ENCODE measurements at regions not wholly inside any gene's neighbourhood (a gene's known extent, or its start where the extent isn't known, plus 50 kb on each side); places are given as distances from the start of the nearest gene placed in this dataset.

DNA sequence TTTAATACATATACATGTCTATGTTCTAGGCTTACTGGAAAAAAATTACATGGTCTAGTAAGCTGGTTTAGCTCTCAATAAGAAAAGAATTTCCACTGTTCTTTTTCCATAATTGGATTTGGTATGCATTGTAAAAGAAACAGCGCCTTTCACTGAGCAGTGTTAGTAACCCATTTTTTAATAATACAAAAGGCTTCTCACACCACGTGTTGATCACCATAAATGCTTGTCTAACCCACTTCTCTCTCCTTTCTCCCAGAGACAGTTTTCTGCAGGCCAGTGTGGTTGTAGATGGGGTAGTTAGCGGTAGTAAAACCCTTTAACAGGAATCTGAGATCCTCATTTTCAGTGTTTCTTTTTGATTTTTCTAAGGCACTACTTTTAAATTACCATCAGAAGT lies 348.7 kb upstream of the MANEA start:
- Histone ChIP-seq H3K4me3 (ENCODE audit: low read depth, low read length) (no peak overlapping the region), H3K36me3 (replicated peaks) (no peaks in the 10 kb centered on the region), H3K27me3 (replicated peaks) (no peaks in the 10 kb centered on the region), H3K27ac (no peak overlapping the region)
- TF ChIP-seq, protein P1, sequence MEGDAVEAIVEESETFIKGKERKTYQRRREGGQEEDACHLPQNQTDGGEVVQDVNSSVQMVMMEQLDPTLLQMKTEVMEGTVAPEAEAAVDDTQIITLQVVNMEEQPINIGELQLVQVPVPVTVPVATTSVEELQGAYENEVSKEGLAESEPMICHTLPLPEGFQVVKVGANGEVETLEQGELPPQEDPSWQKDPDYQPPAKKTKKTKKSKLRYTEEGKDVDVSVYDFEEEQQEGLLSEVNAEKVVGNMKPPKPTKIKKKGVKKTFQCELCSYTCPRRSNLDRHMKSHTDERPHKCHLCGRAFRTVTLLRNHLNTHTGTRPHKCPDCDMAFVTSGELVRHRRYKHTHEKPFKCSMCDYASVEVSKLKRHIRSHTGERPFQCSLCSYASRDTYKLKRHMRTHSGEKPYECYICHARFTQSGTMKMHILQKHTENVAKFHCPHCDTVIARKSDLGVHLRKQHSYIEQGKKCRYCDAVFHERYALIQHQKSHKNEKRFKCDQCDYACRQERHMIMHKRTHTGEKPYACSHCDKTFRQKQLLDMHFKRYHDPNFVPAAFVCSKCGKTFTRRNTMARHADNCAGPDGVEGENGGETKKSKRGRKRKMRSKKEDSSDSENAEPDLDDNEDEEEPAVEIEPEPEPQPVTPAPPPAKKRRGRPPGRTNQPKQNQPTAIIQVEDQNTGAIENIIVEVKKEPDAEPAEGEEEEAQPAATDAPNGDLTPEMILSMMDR (IDR thresholded peaks at IDR 0.05; ENCODE audit: low read depth, low read length, missing control alignments) = no peak
- in situ Hi-C loops (cut with HindIII; ENCODE audit: low pct_ligation_motif_present, low sequenced_read_pairs) = no loop called here
- DNase-seq = no peak

DNA sequence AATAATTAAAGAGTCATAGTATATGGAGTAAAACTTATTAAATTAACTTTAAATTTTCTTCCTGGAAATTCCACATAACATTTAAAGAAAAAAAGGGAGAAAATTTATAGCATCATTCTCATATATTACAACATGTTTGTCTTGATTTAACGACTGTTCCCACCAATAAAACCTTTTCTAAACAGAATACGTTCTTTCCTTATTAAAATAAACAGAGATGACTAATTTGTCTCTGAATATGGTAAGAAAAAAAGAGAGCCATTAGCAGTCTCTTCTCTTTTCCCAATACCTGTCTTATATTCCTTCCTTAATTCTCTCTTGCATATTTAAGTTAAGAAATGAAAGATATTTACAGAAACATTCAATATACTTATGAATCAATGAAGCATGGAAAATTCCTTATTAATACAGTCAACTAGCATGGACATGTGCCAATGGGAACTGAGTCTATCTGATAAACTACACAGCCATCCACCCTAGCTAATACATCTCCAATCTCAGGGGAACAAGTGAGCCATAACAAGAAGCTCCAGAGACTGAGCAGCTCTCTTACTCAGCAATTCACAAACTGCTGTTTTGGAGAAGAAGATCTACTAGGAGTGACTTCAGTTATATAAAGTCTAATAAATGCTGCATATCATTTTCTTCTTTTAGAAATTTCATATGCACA lies 347.1 kb upstream of the MANEA start:
- H3K27me3 ChIP-seq (replicated peaks) = no peaks in the 10 kb centered on the region
- TF ChIP-seq, protein P1 (IDR thresholded peaks at IDR 0.05; ENCODE audit: low read depth, low read length, missing control alignments) = no peak
- H3K27ac ChIP-seq = no peak overlapping the region
- no peaks in the 10 kb centered on the region for H3K36me3 ChIP-seq (replicated peaks)
- H3K4me3 ChIP-seq (ENCODE audit: low read depth, low read length) = no peak overlapping the region
- DNase-seq = no peak
- in situ Hi-C loops (cut with HindIII; ENCODE audit: low pct_ligation_motif_present, low sequenced_read_pairs) = no loop called here

DNA sequence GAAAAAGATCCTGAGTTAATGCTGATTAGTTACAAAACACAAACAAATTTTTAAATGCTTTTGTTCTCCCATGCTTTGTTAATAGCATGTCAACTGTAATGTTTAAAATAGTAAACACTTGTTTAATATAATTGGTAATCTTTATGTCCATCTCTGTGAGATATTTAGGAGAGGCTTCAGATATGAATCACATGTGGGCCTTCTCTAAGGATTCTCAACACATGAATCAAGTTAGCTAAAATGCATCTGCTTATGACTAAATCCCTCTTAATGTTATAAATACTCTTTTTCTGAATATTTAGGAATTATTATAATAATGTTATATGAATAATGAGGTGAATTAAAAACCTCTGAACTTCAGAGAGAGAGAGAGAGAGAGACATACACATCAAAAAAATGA lies 345.9 kb upstream of the MANEA start:
- no peaks in the 10 kb centered on the region for H3K27me3 ChIP-seq (replicated peaks)
- no peak overlapping the region for H3K27ac ChIP-seq
- no peak for DNase-seq
- TF ChIP-seq, protein P1 (IDR thresholded peaks at IDR 0.05; ENCODE audit: low read depth, low read length, missing control alignments) = no peak
- no peak overlapping the region for H3K4me3 ChIP-seq (ENCODE audit: low read depth, low read length)
- H3K36me3 ChIP-seq (replicated peaks) = no peaks in the 10 kb centered on the region
- in situ Hi-C loops (cut with HindIII; ENCODE audit: low pct_ligation_motif_present, low sequenced_read_pairs) = no loop called here

DNA sequence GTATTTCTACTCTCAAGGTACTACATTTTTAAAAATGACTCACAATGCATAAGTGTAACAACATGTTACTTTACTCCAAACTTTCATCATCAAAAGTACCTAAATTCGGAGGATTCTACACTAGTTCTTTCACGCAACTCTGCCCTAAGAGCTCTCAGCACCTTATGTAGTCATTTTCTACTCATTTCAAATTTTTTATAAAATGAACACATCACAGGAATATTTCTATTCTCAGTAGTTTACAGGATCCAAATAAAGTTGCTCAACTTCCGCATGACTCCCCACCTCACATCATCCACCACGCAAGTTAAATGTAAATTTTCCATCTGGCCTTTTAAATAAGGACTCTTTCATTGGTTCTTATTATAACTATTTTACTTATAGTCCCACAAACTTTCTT lies 344.9 kb upstream of the MANEA start:
- DNase-seq = no peak
- in situ Hi-C loops (cut with HindIII; ENCODE audit: low pct_ligation_motif_present, low sequenced_read_pairs) = no loop called here
- H3K27me3 ChIP-seq (replicated peaks) = no peaks in the 10 kb centered on the region
- TF ChIP-seq, protein P1 (IDR thresholded peaks at IDR 0.05; ENCODE audit: low read depth, low read length, missing control alignments) = no peak
- no peak overlapping the region for H3K27ac ChIP-seq
- no peaks in the 10 kb centered on the region for H3K36me3 ChIP-seq (replicated peaks)
- no peak overlapping the region for H3K4me3 ChIP-seq (ENCODE audit: low read depth, low read length)

DNA sequence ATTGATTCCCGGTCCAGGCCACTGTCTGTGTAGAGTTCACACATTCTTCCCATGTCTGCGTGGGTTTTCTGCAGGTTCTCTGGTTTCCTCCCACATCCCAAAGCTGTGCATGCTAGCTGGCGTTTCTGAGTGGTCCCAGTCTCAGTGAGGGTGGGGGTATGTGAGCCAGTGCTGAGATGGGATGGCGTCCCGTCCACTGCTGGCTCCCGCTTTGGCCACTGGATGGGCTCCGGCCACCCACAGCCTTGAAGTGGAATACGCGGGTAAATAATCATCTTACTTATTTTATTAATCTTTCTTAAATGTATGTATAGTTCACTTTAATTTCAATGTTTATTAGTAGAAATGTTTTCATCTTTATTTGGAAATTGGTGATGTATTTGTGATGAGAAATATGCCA lies 343.5 kb upstream of the MANEA start:
- no peak for DNase-seq
- TF ChIP-seq, protein P1 (IDR thresholded peaks at IDR 0.05; ENCODE audit: low read depth, low read length, missing control alignments) = no peak
- no peak overlapping the region for H3K4me3 ChIP-seq (ENCODE audit: low read depth, low read length)
- in situ Hi-C loops (cut with HindIII; ENCODE audit: low pct_ligation_motif_present, low sequenced_read_pairs) = no loop called here
- H3K27me3 ChIP-seq (replicated peaks) = no peaks in the 10 kb centered on the region
- H3K36me3 ChIP-seq (replicated peaks) = no peaks in the 10 kb centered on the region
- no peak overlapping the region for H3K27ac ChIP-seq

DNA sequence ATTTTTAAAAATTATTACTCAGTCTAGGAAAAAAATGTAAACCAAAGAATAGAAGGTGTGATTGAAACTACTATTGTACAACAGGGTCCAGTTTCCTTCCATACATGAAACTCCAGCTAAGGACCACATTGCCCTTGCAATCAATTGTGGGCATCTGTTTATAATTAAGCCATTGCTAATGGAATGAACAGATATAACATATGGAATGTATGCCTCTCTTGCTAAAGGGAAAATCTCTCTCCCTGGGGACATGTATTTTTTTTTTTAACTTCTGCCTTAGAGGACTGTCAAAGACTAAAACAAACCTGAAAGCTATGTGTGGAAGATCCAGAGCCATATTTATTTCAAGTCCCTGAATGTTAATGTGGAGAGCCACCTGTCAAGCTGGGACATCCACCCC lies 336.8 kb upstream of the MANEA start:
- no peaks in the 10 kb centered on the region for H3K27me3 ChIP-seq (replicated peaks)
- H3K36me3 ChIP-seq (replicated peaks) = no peaks in the 10 kb centered on the region
- no peak for DNase-seq
- TF ChIP-seq, protein P1 (IDR thresholded peaks at IDR 0.05; ENCODE audit: low read depth, low read length, missing control alignments) = no peak
- H3K4me3 ChIP-seq (ENCODE audit: low read depth, low read length) = no peak overlapping the region
- in situ Hi-C loops (cut with HindIII; ENCODE audit: low pct_ligation_motif_present, low sequenced_read_pairs) = no loop called here
- H3K27ac ChIP-seq = no peak overlapping the region
